IMR-90 (cell line): ENCODE measurements at regions not wholly inside any gene's neighbourhood (a gene's known extent, or its start where the extent isn't known, plus 50 kb on each side); places are given as distances from the start of the nearest gene placed in this dataset.

Experiments
- ATAC-seq: fragments of 200-7000 bp; cut with Tn5 transposase; 2 replicates; pipeline ENCODE4 v1.9.1; 2020; ENCODE audit warnings: low read depth, mild to moderate bottlenecking, moderate library complexity
- BruUV-seq: library from RNA; stranded (reverse); fragments of 400-500 nt; replicated peaks from 2 replicates; lab custom pipeline; 2021; lab: Mats Ljungman, UMichigan
- CTCF ChIA-PET: fragments of 300-600 bp; formaldehyde crosslinking; extraction: SDS; loops from one replicate; lab custom pipeline; 2021; ENCODE audit warnings: antibody characterized with exemption; lab: Yijun Ruan, JAX
- POLR2A ChIA-PET: fragments of 300-600 bp; sonication (Branson Sonifier 250); formaldehyde crosslinking; loops from one replicate; lab custom pipeline; 2022; ENCODE audit warnings: antibody characterized with exemption; ENCODE audit not compliant: unreplicated experiment; lab: Charles Lee
- DNase-seq: peaks from one replicate; pipeline ENCODE4 v3.0.0; 2013
- H2AFZ ChIP-seq: replicated peaks from 2 replicates; pipeline ENCODE3; 2013; ENCODE audit warnings: low read length, mild to moderate bottlenecking; ENCODE audit not compliant: poor library complexity
- H2AK5ac ChIP-seq: 2 replicates; pipeline ENCODE4 v1.6.1; 2013; ENCODE audit warnings: low read depth, low read length, inconsistent platforms
- H2AK9ac ChIP-seq: replicated peaks from 2 replicates; pipeline ENCODE3; 2013; ENCODE audit warnings: mild to moderate bottlenecking, low read depth, low read length, moderate library complexity; ENCODE audit not compliant: poor library complexity
- H2BK120ac ChIP-seq: 2 replicates; pipeline ENCODE4 v1.6.1; 2013; ENCODE audit warnings: low read depth, low read length, inconsistent platforms
- H2BK15ac ChIP-seq: 3 replicates; pipeline ENCODE4 v1.6.1; 2013; ENCODE audit warnings: low read depth, low read length, inconsistent platforms
- H2BK20ac ChIP-seq: 2 replicates; pipeline ENCODE4 v1.6.1; 2013; ENCODE audit warnings: low read depth, mild to moderate bottlenecking, inconsistent platforms, low read length, moderate library complexity
- H2BK5ac ChIP-seq: 2 replicates; pipeline ENCODE4 v1.6.1; 2013; ENCODE audit warnings: mild to moderate bottlenecking, low read depth, low read length, inconsistent platforms; ENCODE audit not compliant: poor library complexity, severe bottlenecking
- H3K14ac ChIP-seq: replicated peaks from 2 replicates; pipeline ENCODE4 v1.6.1; 2013; ENCODE audit warnings: low read depth, low read length, inconsistent platforms
- H3K18ac ChIP-seq: 2 replicates; pipeline ENCODE4 v1.6.1; 2013; ENCODE audit warnings: low read depth, low read length, control low read depth
- H3K23ac ChIP-seq: 2 replicates; pipeline ENCODE4 v1.6.1; 2013; ENCODE audit warnings: low read depth, low read length, inconsistent platforms
- H3K27ac ChIP-seq: 2 replicates; pipeline ENCODE4 v1.5.1; 2013; ENCODE audit warnings: mild to moderate bottlenecking, control low read depth, low read length; ENCODE audit not compliant: insufficient read depth
- H3K27me3 ChIP-seq: 2 replicates; pipeline ENCODE4 v1.6.1; 2013; ENCODE audit warnings: low read length; ENCODE audit not compliant: control insufficient read depth, insufficient read depth
- H3K36me3 ChIP-seq: 2 replicates; pipeline ENCODE4 v1.6.1; 2013; ENCODE audit warnings: low read length, mixed read lengths; ENCODE audit not compliant: control insufficient read depth, insufficient read depth
- H3K4ac ChIP-seq: 2 replicates; pipeline ENCODE4 v1.6.1; 2013; ENCODE audit warnings: low read depth, low read length, inconsistent platforms
- H3K4me1 ChIP-seq: 2 replicates; pipeline ENCODE4 v1.6.1; 2013; ENCODE audit warnings: low read length, mixed read lengths; ENCODE audit not compliant: control insufficient read depth, insufficient read depth
- H3K4me2 ChIP-seq: 2 replicates; pipeline ENCODE4 v1.6.1; 2013; ENCODE audit warnings: low read depth, mild to moderate bottlenecking, control low read depth, low read length, moderate library complexity
- H3K4me3 ChIP-seq: 2 replicates; pipeline ENCODE4 v1.5.1; 2013; ENCODE audit warnings: low read depth, mild to moderate bottlenecking, control low read depth, low read length, moderate library complexity; ENCODE audit not compliant: insufficient read depth
- H3K56ac ChIP-seq: 2 replicates; pipeline ENCODE4 v1.6.1; 2013; ENCODE audit warnings: low read length, inconsistent platforms; ENCODE audit not compliant: insufficient read depth; ENCODE audit errors: extremely low read depth
- H3K79me1 ChIP-seq, 2 experiments: 2 replicates each; pipeline ENCODE4 v1.6.1; 2013; ENCODE audit warnings: low read length in 2 of 2, inconsistent platforms in 1 of 2, low read depth in 1 of 2
- H3K9ac ChIP-seq: 2 replicates; pipeline ENCODE4 v1.6.1; 2013; ENCODE audit warnings: low read depth, low read length, control low read depth
- H3K9me1 ChIP-seq: 2 replicates; pipeline ENCODE4 v1.6.1; 2013; ENCODE audit warnings: low read length, inconsistent platforms; ENCODE audit not compliant: insufficient read depth
- H3K9me3 ChIP-seq: 2 replicates; pipeline ENCODE4 v1.6.1; 2013; ENCODE audit warnings: low read length; ENCODE audit not compliant: control insufficient read depth, insufficient read depth
- H4K20me1 ChIP-seq: 2 replicates; pipeline ENCODE4 v1.6.1; 2013; ENCODE audit warnings: low read length, inconsistent platforms; ENCODE audit not compliant: insufficient read depth
- H4K5ac ChIP-seq: 2 replicates; pipeline ENCODE4 v1.6.1; 2013; ENCODE audit warnings: mild to moderate bottlenecking, low read depth, low read length, control low read depth
- H4K8ac ChIP-seq, 2 experiments: 2 replicates each; pipeline ENCODE4 v1.6.1; 2013; ENCODE audit warnings: low read depth in 2 of 2, low read length in 2 of 2, control low read depth in 1 of 2, inconsistent platforms in 1 of 2
- H4K91ac ChIP-seq: 2 replicates; pipeline ENCODE4 v1.6.1; 2013; ENCODE audit warnings: low read depth, low read length, inconsistent platforms; ENCODE audit not compliant: insufficient read depth
- BHLHE40 ChIP-seq: fragments of 150-350 bp; IDR thresholded peaks from 2 replicates; pipeline ENCODE4 v1.6.1; 2016; ENCODE audit warnings: mild to moderate bottlenecking, low read depth, low read length
- CHD1 ChIP-seq: IDR thresholded peaks from 2 replicates; pipeline ENCODE4 v1.6.1; 2012; ENCODE audit warnings: low read depth, low read length, improper control_type of control experiment
- FOS ChIP-seq: fragments of 150-350 bp; IDR thresholded peaks from 2 replicates; pipeline ENCODE4 v1.6.1; 2016; ENCODE audit warnings: low read depth, low read length
- MAZ ChIP-seq: IDR thresholded peaks from 2 replicates; pipeline ENCODE4 v1.6.1; 2012; ENCODE audit warnings: low read depth, mild to moderate bottlenecking, low read length, improper control_type of control experiment, moderate library complexity, borderline replicate concordance
- MXI1 ChIP-seq: IDR thresholded peaks from 2 replicates; pipeline ENCODE4 v1.6.1; 2012; ENCODE audit warnings: low read depth, mild to moderate bottlenecking, low read length, moderate library complexity, borderline replicate concordance
- POLR2A ChIP-seq: IDR thresholded peaks from 2 replicates; pipeline ENCODE4 v1.6.1; 2012; ENCODE audit warnings: mild to moderate bottlenecking, low read depth, low read length
- RAD21 ChIP-seq: IDR thresholded peaks from 2 replicates; pipeline ENCODE4 v1.6.1; 2012; ENCODE audit warnings: low read length, improper control_type of control experiment
- RFX5 ChIP-seq: IDR thresholded peaks from 2 replicates; pipeline ENCODE4 v1.8.0; 2012; ENCODE audit warnings: low read depth, mild to moderate bottlenecking, low read length, moderate library complexity
- SMC3 ChIP-seq: fragments of 150-350 bp; IDR thresholded peaks from 2 replicates; pipeline ENCODE4 v1.6.1; 2016; ENCODE audit warnings: low read depth, mild to moderate bottlenecking, antibody characterized with exemption, low read length, moderate library complexity
- WGBS, 2 experiments: methylation state at CpG; one replicate each; pipeline versions ENCODE4 v1.1.5 to v1.1.7; 2013; ENCODE audit warnings: missing lambda C conversion rate in 2 of 2; ENCODE audit not compliant: insufficient read length in 1 of 2; ENCODE audit errors: extremely low coverage in 2 of 2; 5-methylcytosine and 5-hydroxymethylcytosine counted together
- dilution Hi-C: fragments of 300-500 bp; cut with HindIII; formaldehyde crosslinking; loops from one replicate; pipeline ENCODE4 v1.14.3; 2018; ENCODE audit warnings: low sequenced_read_pairs; ENCODE audit not compliant: unreplicated experiment
- in situ Hi-C: fragments of 300-500 bp; cut with MboI; formaldehyde crosslinking; loops from 3 replicates; pipeline ENCODE4 v1.14.3; 2019; ENCODE audit warnings: low sequenced_read_pairs, inconsistent platforms, mixed read lengths
- intact Hi-C: fragments of 100-400 bp; cut with micrococcal nuclease; formaldehyde crosslinking; loops from 2 replicates; pipeline ENCODE4 v1.10.0; 2022
- TF ChIP-seq, protein P1 (sequence below): conservative IDR thresholded peaks from 2 replicates; pipeline ENCODE4 v1.5.1; 2012; ENCODE audit warnings: mild to moderate bottlenecking, low read depth, low read length, improper control_type of control experiment
- TF ChIP-seq, protein P2 (sequence below): fragments of 150-350 bp; IDR thresholded peaks from 2 replicates; pipeline ENCODE4 v1.6.1; 2016; ENCODE audit warnings: low read depth, mild to moderate bottlenecking, low read length, moderate library complexity, borderline replicate concordance
- TF ChIP-seq, protein P3 (sequence below): fragments of 150-350 bp; IDR thresholded peaks from 2 replicates; pipeline ENCODE4 v1.6.1; 2017; ENCODE audit warnings: mild to moderate bottlenecking, antibody characterized with exemption, low read length, low read depth

DNA sequence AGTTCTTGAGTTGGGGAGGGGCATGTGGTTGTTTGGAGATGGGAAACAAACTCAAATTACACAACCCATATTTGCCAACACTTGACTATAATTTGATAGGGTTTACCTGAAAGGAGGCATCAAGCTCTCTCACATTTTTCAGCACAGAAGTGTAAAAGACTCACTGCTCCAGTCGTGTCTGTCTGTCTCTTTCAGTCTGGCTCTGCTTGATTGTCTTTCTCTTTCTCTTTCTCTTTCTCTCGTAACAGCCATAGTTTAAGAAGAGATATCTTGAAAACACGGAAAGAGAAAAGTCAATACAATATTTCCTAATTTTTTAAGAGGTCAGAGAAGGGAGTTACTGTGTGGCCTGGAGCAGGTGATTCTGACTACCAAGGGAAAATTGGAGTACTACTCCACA, 413.6 kb upstream of the CXorf51A start:
- intact Hi-C loops (no loop called here), dilution Hi-C loops (no loop called here), in situ Hi-C loops (no loop called here)
- Histone ChIP-seq H3K4ac (no peak overlapping the region), H2BK120ac (no peak overlapping the region), H3K9ac (no peak overlapping the region), H4K20me1 (no peaks in the 10 kb centered on the region), H3K9me1 (no peaks in the 10 kb centered on the region), H2AK5ac (no peak overlapping the region), H3K4me1 (no peaks in the 10 kb centered on the region), H2BK20ac (no peak overlapping the region), H2AK9ac (no peak overlapping the region), H3K79me1 (no peaks in the 10 kb centered on the region), H3K36me3 (no peaks in the 10 kb centered on the region), H4K8ac (no peak overlapping the region), H3K4me2 (no peak overlapping the region), H3K56ac (no peak overlapping the region), H2BK15ac (no peak overlapping the region), H2BK5ac (no peak overlapping the region), H3K27me3 (no peaks in the 10 kb centered on the region), H4K91ac (no peak overlapping the region), H3K18ac (no peak overlapping the region), H2AFZ (no peak overlapping the region), H3K23ac (no peak overlapping the region), H3K27ac (no peak overlapping the region), H3K4me3 (no peak overlapping the region), H3K14ac (no peak overlapping the region), H3K9me3 (peaks cover 1% of the 10 kb centered on the region), H4K5ac (no peak overlapping the region)
- WGBS, 2 experiments = no CpG with 5 or more reads among the region's 3 CpGs
- no peak for ATAC-seq
- ChIA-PET POLR2A (no interaction called here), CTCF (no interaction called here)
- no peak for DNase-seq
- TF ChIP-seq, protein P1, sequence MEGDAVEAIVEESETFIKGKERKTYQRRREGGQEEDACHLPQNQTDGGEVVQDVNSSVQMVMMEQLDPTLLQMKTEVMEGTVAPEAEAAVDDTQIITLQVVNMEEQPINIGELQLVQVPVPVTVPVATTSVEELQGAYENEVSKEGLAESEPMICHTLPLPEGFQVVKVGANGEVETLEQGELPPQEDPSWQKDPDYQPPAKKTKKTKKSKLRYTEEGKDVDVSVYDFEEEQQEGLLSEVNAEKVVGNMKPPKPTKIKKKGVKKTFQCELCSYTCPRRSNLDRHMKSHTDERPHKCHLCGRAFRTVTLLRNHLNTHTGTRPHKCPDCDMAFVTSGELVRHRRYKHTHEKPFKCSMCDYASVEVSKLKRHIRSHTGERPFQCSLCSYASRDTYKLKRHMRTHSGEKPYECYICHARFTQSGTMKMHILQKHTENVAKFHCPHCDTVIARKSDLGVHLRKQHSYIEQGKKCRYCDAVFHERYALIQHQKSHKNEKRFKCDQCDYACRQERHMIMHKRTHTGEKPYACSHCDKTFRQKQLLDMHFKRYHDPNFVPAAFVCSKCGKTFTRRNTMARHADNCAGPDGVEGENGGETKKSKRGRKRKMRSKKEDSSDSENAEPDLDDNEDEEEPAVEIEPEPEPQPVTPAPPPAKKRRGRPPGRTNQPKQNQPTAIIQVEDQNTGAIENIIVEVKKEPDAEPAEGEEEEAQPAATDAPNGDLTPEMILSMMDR = no peak
- TF ChIP-seq SMC3 = no peak
- TF ChIP-seq, protein P2, sequence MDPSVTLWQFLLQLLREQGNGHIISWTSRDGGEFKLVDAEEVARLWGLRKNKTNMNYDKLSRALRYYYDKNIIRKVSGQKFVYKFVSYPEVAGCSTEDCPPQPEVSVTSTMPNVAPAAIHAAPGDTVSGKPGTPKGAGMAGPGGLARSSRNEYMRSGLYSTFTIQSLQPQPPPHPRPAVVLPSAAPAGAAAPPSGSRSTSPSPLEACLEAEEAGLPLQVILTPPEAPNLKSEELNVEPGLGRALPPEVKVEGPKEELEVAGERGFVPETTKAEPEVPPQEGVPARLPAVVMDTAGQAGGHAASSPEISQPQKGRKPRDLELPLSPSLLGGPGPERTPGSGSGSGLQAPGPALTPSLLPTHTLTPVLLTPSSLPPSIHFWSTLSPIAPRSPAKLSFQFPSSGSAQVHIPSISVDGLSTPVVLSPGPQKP = no peak
- TF ChIP-seq CHD1 = no peak
- TF ChIP-seq MXI1 = no peak
- TF ChIP-seq RFX5 = no peak
- TF ChIP-seq MAZ = no peak
- TF ChIP-seq FOS = no peak
- TF ChIP-seq BHLHE40 = no peak
- no peak for TF ChIP-seq RAD21
- TF ChIP-seq, protein P3, sequence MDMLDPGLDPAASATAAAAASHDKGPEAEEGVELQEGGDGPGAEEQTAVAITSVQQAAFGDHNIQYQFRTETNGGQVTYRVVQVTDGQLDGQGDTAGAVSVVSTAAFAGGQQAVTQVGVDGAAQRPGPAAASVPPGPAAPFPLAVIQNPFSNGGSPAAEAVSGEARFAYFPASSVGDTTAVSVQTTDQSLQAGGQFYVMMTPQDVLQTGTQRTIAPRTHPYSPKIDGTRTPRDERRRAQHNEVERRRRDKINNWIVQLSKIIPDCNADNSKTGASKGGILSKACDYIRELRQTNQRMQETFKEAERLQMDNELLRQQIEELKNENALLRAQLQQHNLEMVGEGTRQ = no peak
- no peak for TF ChIP-seq POLR2A
- no TSS peak for BruUV-seq
